CD4-positive, alpha-beta T cell treated with Interleukin-4 for 4 hours (primary cell): ENCODE measurements at regions not wholly inside any gene's neighbourhood (a gene's known extent, or its start where the extent isn't known, plus 50 kb on each side); places are given as distances from the start of the nearest gene placed in this dataset.

Experiments
- DNase-seq: peaks from one replicate; pipeline ENCODE4 v3.0.0-alpha.2; 2020

- no peak for DNase-seq
Observed at GRCh38 chr3:70899816-70900215, 587.4 kb upstream of the MDFIC2 start.

GRCh38 chr3:70890020-70890394, 577.6 kb upstream of the MDFIC2 start:
- no peak for DNase-seq

GRCh38 chr3:70889162-70890019, 577.0 kb upstream of the MDFIC2 start:
- DNase-seq: no peak

- DNase-seq: no peak
Observed at GRCh38 chr3:70885636-70886035, 573.2 kb upstream of the MDFIC2 start.

GRCh38 chr3:70882104-70882503, 569.7 kb upstream of the MDFIC2 start:
- DNase-seq: no peak

GRCh38 chr3:70880421-70880820, 568.0 kb upstream of the MDFIC2 start:
- no peak for DNase-seq

- DNase-seq: no peak
Observed at GRCh38 chr3:70876154-70876553, 563.7 kb upstream of the MDFIC2 start.

- DNase-seq: no peak
Observed at GRCh38 chr3:70874196-70874595, 561.8 kb upstream of the MDFIC2 start.

GRCh38 chr3:70873686-70874085, 561.2 kb upstream of the MDFIC2 start:
- DNase-seq: no peak

- DNase-seq: no peak
Observed at GRCh38 chr3:70871909-70872656, 559.6 kb upstream of the MDFIC2 start.

- no peak for DNase-seq
Observed at GRCh38 chr3:70870576-70870975, 558.1 kb upstream of the MDFIC2 start.

GRCh38 chr3:70868561-70868960, 556.1 kb upstream of the MDFIC2 start:
- no peak for DNase-seq

GRCh38 chr3:70863049-70863448, 550.6 kb upstream of the MDFIC2 start:
- DNase-seq: no peak

GRCh38 chr3:70861855-70862254, 549.4 kb upstream of the MDFIC2 start:
- DNase-seq: no peak

- DNase-seq: no peak
Observed at GRCh38 chr3:70861234-70861633, 548.8 kb upstream of the MDFIC2 start.

GRCh38 chr3:70857916-70858315, 545.5 kb upstream of the MDFIC2 start:
- no peak for DNase-seq

GRCh38 chr3:70856414-70857162, 544.1 kb upstream of the MDFIC2 start:
- DNase-seq: no peak

- no peak for DNase-seq
Observed at GRCh38 chr3:70855149-70855548, 542.7 kb upstream of the MDFIC2 start.

GRCh38 chr3:70854108-70854507, 541.7 kb upstream of the MDFIC2 start:
- no peak for DNase-seq

- no peak for DNase-seq
Observed at GRCh38 chr3:70853161-70853944, 540.9 kb upstream of the MDFIC2 start.

- DNase-seq: no peak
Observed at GRCh38 chr3:70849911-70850699, 537.7 kb upstream of the MDFIC2 start.
